K562 (cell line): ENCODE measurements at regions not wholly inside any gene's neighbourhood (a gene's known extent, or its start where the extent isn't known, plus 50 kb on each side); places are given as distances from the start of the nearest gene placed in this dataset. TPM values are rescaled to one million over a fixed set of nuclear protein-coding genes. Genes with fewer than 3 reads are reported as not detected.

Experiments
- ATAC-seq: fragments of 200-7000 bp; cut with Tn5 transposase; 3 replicates; pipeline ENCODE4 v1.9.1; 2020; ENCODE audit warnings: moderate library complexity
- BruUV-seq: library from RNA; stranded (reverse); fragments of 400-500 nt; replicated peaks from 2 replicates; lab custom pipeline; 2021; lab: Mats Ljungman, UMichigan
- CTCF ChIA-PET: fragments of 300-600 bp; formaldehyde crosslinking; extraction: SDS; loops from one replicate; lab custom pipeline; 2021; ENCODE audit warnings: low intra/inter-chr PET ratio; lab: Yijun Ruan, JAX
- POLR2A ChIA-PET: fragments of 300-600, 350-650 bp; sonication (Branson Sonifier 250); formaldehyde crosslinking; extraction: SDS; loops from one replicate; lab custom pipeline; 2021; ENCODE audit warnings: antibody characterized with exemption, inconsistent platforms; lab: Yijun Ruan, JAX
- DNase-seq, 4 experiments: peaks; one replicate each; pipeline versions ENCODE4 v3.0.0 to v3.0.0-alpha.2; 2011 to 2018; ENCODE audit warnings: low spot score in 3 of 4, mixed read lengths in 3 of 4; ENCODE audit errors: extremely low read depth in 1 of 4
- FAIRE-seq: peaks from 2 replicates; lab custom pipeline; 2011; peaks lifted over from hg19 to GRCh38; lab: Jason Lieb, UNC
- H2AFZ ChIP-seq: 2 replicates; pipeline ENCODE4 v1.6.0; 2011; ENCODE audit warnings: low read depth, low read length, control low read depth, inconsistent platforms
- H3K27ac ChIP-seq: fragments of 200-600 bp; 3 replicates; pipeline ENCODE4 v1.8.0; 2011; ENCODE audit warnings: low read depth, mild to moderate bottlenecking, control low read depth, inconsistent platforms, low read length, moderate library complexity, mixed read lengths; ENCODE audit errors: extremely low read depth
- H3K27me3 ChIP-seq, 2 experiments: fragments of 300-600 bp in 1 of 2; 2 replicates in 1 of 2; 3 replicates in 1 of 2; pipeline versions ENCODE4 v1.6.0 to v1.8.0; 2011; ENCODE audit warnings: inconsistent platforms in 2 of 2, low read length in 2 of 2, mild to moderate bottlenecking in 1 of 2, mixed read lengths in 1 of 2, moderate library complexity in 1 of 2; ENCODE audit not compliant: control insufficient read depth in 2 of 2, insufficient read depth in 2 of 2
- H3K36me3 ChIP-seq: fragments of 300-600 bp; 3 replicates; pipeline ENCODE4 v1.8.0; 2011; ENCODE audit warnings: mild to moderate bottlenecking, low read length, inconsistent platforms; ENCODE audit not compliant: control insufficient read depth, insufficient read depth
- H3K4me1 ChIP-seq, 2 experiments: fragments of 200-600 bp in 1 of 2; replicated peaks in 1 of 2; 2 replicates in 1 of 2; 3 replicates in 1 of 2; pipeline versions ENCODE4 v1.5.1 to v1.8.0; 2011; ENCODE audit warnings: inconsistent platforms in 2 of 2, low read length in 2 of 2, mild to moderate bottlenecking in 1 of 2, mixed read lengths in 1 of 2, moderate library complexity in 1 of 2; ENCODE audit not compliant: control insufficient read depth in 2 of 2, insufficient read depth in 2 of 2
- H3K4me2 ChIP-seq: 2 replicates; pipeline ENCODE4 v1.6.1; 2011; ENCODE audit warnings: low read length, control low read depth, inconsistent platforms, mixed read lengths; ENCODE audit not compliant: insufficient read depth
- H3K4me3 ChIP-seq: fragments of 200-600 bp; sonication (generic), shearing (Covaris generic); 2 replicates; pipeline ENCODE4 v1.5.1; 2016; ENCODE audit warnings: control low read depth, inconsistent platforms
- H3K79me2 ChIP-seq: fragments of 200-600 bp; 3 replicates; pipeline ENCODE4 v1.8.0; 2011; ENCODE audit warnings: low read length, inconsistent platforms; ENCODE audit not compliant: control insufficient read depth, insufficient read depth
- H3K9ac ChIP-seq, 2 experiments: 2 replicates each; pipeline versions ENCODE4 v1.6.0 to v1.6.1; 2011; ENCODE audit warnings: low read depth in 2 of 2, low read length in 2 of 2, control low read depth in 1 of 2, inconsistent platforms in 1 of 2, mild to moderate bottlenecking in 1 of 2, mixed read lengths in 1 of 2; ENCODE audit not compliant: insufficient read depth in 1 of 2
- H3K9me1 ChIP-seq: one replicate; pipeline ENCODE4 v1.6.0; 2011; ENCODE audit warnings: inconsistent platforms, mild to moderate bottlenecking, low read length, moderate library complexity; ENCODE audit not compliant: control insufficient read depth, insufficient read depth
- H3K9me3 ChIP-seq: replicated peaks from 2 replicates; pipeline ENCODE4 v1.5.1; 2011; ENCODE audit warnings: low read depth, low read length, inconsistent platforms; ENCODE audit not compliant: control insufficient read depth, insufficient read depth
- H4K20me1 ChIP-seq: replicated peaks from 2 replicates; pipeline ENCODE4 v1.6.1; 2011; ENCODE audit warnings: low read length, inconsistent platforms, mixed read lengths; ENCODE audit not compliant: control insufficient read depth, insufficient read depth
- ESRRA ChIP-seq: fragments of 450-650 bp; IDR thresholded peaks from 2 replicates; pipeline ENCODE4 v1.6.1; 2014; ENCODE audit warnings: low read depth, mild to moderate bottlenecking, moderate library complexity, borderline replicate concordance
- TARDBP ChIP-seq: fragments of 450-650 bp; IDR thresholded peaks from 2 replicates; pipeline ENCODE4 v1.6.1; 2016
- ZNF584 ChIP-seq: fragments of 200-800 bp; sonication (Bioruptor generic); IDR thresholded peaks from 2 replicates; pipeline ENCODE4 v1.6.1; 2016; ENCODE audit warnings: low read depth, mild to moderate bottlenecking, missing genetic modification characterization, missing compliant biosample characterization
- in situ Hi-C: fragments of 300-500 bp; cut with MboI; formaldehyde crosslinking; loops from 4 replicates; pipeline ENCODE4 v1.15.0; 2018; ENCODE audit warnings: inconsistent platforms, mixed read lengths
- intact Hi-C: fragments of 100-400 bp; cut with micrococcal nuclease; formaldehyde crosslinking; loops from 2 replicates; pipeline ENCODE4 v1.14.2; 2022
- small RNA-seq: library from RNA; depleted of rRNA; stranded (forward); fragments of <200 nt; gene quantifications from one replicate; pipeline ENCODE3, GENCODE V24; 2014

- H3K79me2 ChIP-seq, result no peaks in the 10 kb centered on the region
- no peaks in the 10 kb centered on the region for H3K36me3 ChIP-seq
- H3K27me3 ChIP-seq, result no peaks in the 10 kb centered on the region
- H3K4me3 ChIP-seq, result no peak overlapping the region
- H3K9me3 ChIP-seq, result no peaks in the 10 kb centered on the region; the same call in 1 of the 2 replicates
- TF ChIP-seq ZNF584 (CRISPR knock-in tag) (no peak), ESRRA (no peak), TARDBP (no peak)
- no peak overlapping the region for H3K27ac ChIP-seq
- no TSS peak for BruUV-seq
- H3K9ac ChIP-seq, result no peak overlapping the region
- H3K9me1 ChIP-seq, result no peaks in the 10 kb centered on the region
- ATAC-seq (no peak), FAIRE-seq (no peak), DNase-seq (no peak)
- CTCF ChIA-PET, result no interaction called here
- in situ Hi-C loops, result no loop called here
- POLR2A ChIA-PET, result no interaction called here
- H4K20me1 ChIP-seq, result no peaks in the 10 kb centered on the region
- no peak overlapping the region for H2AFZ ChIP-seq
- no peak overlapping the region for H3K4me2 ChIP-seq
- intact Hi-C loops, result no loop called here
- H3K4me1 ChIP-seq, result no peaks in the 10 kb centered on the region
Observed at GRCh38 chr1:190046231-190046630, 431.4 kb downstream of the BRINP3 start.

Small RNA genes in the stretch of these regions (small RNA-seq; reads per million reads assigned to genes)
- gene AL136372.1 (not detected), gene AL357559.1 (not detected), gene AL391813.1 (not detected), gene RNA5SP73 (0.22 reads per million)
